HG03159 (cell line): ENCODE measurements at regions not wholly inside any gene's neighbourhood (a gene's known extent, or its start where the extent isn't known, plus 50 kb on each side); places are given as distances from the start of the nearest gene placed in this dataset.

Experiments
- ATAC-seq: cut with Tn5 transposase; IDR thresholded peaks from one replicate; pipeline ENCODE4 v1.9.1; 2021; ENCODE audit warnings: mild to moderate bottlenecking, moderate library complexity; ENCODE audit not compliant: unreplicated experiment

DNA sequence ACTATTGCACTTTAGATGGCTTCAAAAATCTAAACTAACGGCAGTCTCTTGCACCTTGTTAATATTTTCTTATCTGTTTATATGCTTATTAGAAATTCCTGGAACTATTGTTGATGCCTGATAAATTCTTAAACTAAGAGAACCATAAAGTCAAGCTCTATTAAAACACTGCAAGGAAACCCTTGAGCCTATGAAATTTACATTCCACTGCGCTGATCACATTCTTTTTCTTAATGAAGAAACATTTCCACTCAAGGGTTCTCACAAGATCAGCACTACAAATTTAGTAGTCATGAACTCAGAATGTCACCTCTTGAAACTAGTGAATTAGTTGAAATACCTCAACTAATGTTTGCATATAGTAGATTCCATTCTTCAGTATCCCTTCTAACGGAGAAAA, 331.8 kb upstream of the SLC8A1 start:
- ATAC-seq: no peak

- no peak for ATAC-seq
Measured at GRCh38 chr2:40786636-40787035, 334.7 kb upstream of the SLC8A1 start.

- ATAC-seq: no peak
Measured at GRCh38 chr2:40797120-40797519, 345.2 kb upstream of the SLC8A1 start.

GRCh38 chr2:40803900-40804299, 352.0 kb upstream of the SLC8A1 start:
- ATAC-seq: no peak

DNA sequence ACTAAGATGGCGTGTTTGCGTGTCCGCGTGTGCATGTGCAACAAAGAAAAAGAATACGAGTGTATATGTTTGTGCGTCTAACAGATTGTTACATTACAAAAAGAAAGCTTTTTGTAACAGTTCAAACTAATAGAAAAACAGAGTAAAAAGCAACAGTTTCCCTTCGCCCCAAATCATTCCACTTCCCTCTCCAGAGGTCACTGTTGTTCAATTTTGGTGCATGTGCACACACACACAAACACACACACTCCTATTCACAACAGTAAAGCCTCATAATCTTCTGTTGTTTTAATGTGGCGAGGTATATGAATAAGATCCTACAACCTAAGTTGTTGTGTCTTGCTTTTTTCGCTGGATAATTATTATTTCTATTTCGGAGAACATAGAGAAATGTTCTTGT, 357.3 kb upstream of the SLC8A1 start:
- ATAC-seq: no peak

DNA sequence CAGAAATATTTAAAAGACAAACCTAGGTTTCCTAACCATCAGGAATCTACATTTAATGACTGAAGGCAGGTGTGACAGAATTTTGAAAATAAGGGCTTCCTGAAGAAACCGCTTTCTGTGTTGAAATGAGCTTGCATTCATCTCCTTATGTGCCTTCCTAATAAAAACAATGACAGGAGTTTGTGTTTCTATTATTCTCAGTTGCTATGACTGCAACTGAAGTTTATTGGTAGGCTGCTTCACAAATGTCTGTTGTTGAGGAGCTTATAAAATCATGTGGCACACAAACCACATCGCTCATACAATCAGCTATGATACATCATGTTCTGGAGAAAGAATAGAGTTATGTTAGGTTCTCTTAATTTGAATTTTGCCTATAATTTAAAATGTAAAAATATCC, 362.7 kb upstream of the SLC8A1 start:
- ATAC-seq: no peak

GRCh38 chr2:40820319-40820718, 368.4 kb upstream of the SLC8A1 start:
- no peak for ATAC-seq

GRCh38 chr2:40823478-40823877, 371.6 kb upstream of the SLC8A1 start:
- ATAC-seq: no peak

- ATAC-seq: no peak
Measured at GRCh38 chr2:40824278-40824677, 372.4 kb upstream of the SLC8A1 start.

DNA sequence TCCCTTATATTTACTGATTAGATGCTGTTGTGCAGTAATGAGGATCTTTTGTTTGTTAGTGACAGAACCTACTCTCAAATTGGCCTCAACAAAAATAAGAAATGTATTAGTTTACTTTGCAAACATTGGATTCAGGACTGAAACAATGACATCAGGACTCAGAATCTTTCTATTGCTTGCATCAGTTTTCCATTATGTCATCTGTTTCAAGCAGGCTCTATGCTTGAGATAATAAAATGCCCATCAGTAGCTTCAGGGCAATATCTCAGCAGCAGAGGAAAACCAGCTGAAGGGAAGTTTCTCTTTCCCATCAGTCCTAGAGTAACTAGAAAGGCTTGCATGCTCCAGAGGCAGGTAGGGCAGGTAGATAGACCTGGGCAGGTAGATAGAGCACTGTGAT, 375.5 kb upstream of the SLC8A1 start:
- no peak for ATAC-seq

DNA sequence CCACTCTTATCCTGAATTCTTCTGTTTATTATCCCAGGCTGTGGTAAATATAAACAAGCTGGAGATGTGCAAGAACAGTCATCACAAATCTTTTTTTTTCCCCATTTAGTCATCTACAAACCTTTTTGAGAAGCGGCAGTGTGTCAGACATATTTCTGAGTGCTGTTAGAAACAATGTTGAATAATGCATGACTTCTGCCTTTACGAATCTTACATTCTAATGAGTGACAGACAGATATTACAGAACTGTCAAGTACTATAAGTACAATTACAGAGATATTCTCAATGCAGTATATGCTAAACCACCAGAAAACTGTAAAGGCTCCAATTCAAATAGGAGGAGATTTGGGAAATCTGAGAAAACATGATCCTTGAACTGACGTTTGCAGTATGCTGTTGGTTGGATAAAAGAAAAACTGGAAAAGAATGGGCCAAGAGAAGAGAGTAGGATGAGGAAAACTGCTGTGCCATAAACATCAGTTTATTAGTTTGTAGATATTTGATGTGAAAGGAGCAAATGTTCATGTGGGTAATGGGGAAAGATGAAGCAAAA, 379.5 kb upstream of the SLC8A1 start:
- no peak for ATAC-seq

- ATAC-seq: no peak
Measured at GRCh38 chr2:40841856-40842255, 390.0 kb upstream of the SLC8A1 start.

DNA sequence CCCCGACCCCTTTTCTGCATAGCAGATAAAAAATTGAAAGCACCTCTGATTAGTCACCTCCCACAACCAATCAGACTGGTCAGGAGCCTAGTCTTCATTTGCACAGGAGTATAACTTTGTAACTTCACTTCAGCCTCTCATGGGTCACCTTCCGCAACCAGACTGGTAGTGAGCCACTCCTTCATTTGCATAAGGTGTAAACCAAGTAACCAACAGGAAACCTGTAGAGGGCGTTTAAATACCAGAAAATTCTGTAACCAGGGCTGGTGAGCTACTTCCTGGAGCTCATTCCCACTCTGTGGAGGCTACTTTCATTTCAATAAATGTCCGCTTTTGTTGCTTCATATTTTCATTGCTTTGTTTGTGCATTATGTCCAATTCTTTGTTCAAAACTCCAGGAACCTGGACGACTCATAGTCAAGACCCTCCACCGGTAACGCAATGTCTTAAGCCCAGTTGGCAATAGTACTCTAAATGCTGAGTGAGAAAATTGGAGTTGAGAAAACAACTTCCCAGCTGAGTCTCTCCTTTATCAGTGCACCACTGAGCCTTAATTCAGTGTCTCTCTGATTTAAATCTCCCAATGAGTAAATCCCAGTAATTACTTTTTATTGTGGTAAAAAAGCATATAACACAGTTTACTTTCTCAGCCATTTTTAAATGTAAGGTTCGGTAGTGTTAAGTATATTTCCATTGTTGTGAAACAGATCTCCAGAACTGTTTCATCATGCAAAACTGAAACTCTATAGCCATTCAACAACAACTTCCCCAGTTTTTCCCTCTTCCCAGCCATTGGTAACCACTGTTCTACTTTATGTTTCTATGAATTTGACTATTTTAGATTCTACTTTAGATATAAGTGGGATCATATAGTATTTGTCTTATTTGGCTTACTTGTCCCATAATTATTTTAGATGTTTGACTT, 392.7 kb upstream of the SLC8A1 start:
- ATAC-seq: no peak

- peak; percentile 49 for ATAC-seq
Measured at GRCh38 chr2:40851661-40852060, 399.8 kb upstream of the SLC8A1 start.

DNA sequence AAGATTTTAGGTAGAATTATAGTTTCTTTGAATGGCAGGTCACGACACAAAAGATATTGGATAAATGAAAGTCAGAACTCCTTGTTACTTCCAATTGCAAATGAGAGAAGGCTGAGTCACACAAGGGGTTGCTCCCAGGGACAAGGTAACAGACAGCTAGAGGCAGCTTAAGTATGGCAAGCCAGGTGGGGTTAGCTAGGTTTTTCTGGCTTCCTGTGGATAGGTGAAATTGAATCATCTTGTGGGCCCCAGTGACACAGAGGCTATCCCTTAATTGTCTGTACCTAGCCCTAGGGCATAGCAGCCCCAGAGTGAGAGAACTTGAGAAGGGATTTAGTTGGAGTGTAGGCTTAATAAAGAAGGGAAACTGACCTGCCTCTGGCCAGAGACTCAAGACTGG, 407.7 kb upstream of the SLC8A1 start:
- no peak for ATAC-seq

DNA sequence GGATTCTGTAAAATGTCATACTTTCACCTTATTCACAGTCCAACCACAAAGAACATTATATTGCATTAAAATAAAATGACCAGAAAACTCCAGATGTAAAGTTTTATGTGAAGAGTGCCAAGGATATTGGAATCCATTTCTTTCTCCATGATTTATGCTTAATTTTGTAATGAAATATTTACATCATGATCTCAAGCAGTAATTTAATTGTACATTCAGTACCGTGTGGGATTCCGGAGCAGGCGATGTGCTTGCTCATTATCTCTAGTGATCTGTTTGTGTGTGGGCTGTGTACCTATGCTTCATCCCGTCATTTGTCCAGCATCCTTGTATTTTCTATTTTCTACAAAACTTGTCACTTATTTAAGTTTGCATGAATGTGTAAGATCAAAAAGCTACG, 415.9 kb upstream of the SLC8A1 start:
- no peak for ATAC-seq

DNA sequence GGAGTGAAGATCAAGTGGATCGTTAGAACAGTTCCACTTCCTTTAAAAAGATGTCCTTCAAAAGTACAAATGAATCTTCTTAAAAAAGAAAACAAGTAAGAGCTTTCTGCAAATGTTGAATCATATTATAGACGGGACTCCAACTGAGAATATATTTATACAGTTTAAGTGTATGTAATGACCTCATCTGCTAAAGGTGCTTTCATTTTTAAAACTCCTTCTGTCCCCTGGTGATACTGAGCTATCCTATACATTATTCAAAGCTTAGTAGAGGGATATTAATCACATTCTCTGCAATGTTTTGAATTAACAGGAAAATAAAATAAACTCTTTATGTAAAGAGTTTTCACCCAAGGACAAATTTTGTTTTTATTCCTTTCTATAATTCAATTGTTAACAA, 420.7 kb upstream of the SLC8A1 start:
- no peak for ATAC-seq

DNA sequence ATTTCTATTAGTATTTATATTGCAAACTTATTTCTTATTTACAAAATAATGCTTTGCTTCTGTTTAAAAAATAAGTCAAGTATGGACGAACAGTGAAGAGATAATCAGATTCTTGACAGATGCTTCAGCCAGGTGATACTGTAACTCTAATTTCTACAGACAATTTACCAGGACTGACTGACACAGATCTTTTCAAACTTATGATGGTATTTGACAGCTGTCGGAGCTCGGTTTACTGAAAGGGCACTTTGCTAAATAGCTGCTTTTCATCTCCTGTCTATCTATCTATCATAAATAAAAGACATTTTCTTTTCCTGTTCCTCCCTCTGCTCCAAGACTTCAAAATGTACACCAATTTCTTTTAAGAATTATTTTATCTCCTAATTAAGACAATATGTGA, 422.5 kb upstream of the SLC8A1 start:
- ATAC-seq: no peak

GRCh38 chr2:40877734-40878288, 425.9 kb upstream of the SLC8A1 start:
- no peak for ATAC-seq

DNA sequence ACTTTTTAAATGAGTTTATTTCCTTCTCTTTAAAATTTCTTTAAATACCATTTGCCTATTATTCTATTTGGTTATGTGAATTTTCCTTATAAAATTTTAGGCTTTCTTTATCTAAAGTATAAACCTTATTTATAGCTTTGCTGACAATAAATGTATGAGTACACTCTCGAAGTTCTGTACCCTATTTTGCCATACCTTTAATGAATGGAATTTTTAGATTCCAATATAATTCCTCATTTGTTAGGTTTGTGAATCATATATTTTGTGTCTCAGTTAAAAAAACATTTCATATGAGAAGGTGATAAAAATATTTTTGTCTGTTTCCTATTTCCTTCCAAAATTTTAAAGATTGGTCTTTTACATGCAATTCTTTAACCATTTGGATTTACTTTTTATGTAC, 427.4 kb upstream of the SLC8A1 start:
- ATAC-seq: no peak

DNA sequence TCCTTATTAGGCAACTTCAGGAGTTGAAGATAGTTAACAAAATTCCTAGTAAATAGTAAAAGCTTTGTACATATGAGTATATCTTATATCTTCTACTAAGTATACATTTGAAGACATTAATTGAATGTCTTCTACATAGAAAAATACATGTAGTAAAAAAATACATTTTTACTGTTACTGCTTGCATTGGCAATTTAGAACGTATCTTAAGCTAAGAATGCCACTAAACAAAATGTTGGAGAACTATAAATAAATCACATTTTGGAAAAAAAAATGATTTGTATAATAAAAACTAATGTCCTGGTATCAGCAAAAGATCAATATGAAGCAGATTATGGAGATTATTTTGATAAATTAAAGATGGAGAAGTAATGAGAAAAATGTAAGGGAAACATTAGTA, 434.2 kb upstream of the SLC8A1 start:
- ATAC-seq: no peak

DNA sequence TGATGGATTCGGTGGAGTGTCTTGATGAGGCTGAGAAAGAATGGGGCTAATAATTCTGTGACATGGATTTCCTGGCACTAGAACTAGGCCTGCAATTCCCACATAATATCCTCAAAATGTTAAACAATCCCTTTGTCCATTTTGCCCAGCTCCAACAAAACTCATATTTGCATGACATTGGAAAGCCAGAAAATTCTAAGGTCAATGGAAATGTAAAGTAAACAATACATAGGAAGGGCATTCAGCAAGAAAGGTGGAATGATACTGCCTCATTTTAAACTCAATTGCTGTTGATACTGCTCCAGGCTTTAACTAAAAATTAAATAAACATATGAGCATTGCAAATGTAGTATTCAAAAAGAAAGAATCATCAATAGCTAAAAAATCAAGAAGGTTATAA, 434.8 kb upstream of the SLC8A1 start:
- no peak for ATAC-seq
